SK-N-MC (cell line): ENCODE measurements at regions not wholly inside any gene's neighbourhood (a gene's known extent, or its start where the extent isn't known, plus 50 kb on each side); places are given as distances from the start of the nearest gene placed in this dataset.

Source experiments
- EZH2 ChIP-seq: fragments of 200-600 bp; sonication (generic); IDR thresholded peaks from one replicate; pipeline ENCODE4 v1.6.1; 2017; ENCODE audit warnings: antibody characterized with exemption
- POLR2AphosphoS5 ChIP-seq: IDR thresholded peaks from 2 replicates; pipeline ENCODE4 v1.6.1; 2012; ENCODE audit warnings: mild to moderate bottlenecking, low read depth, low read length, borderline replicate concordance

DNA sequence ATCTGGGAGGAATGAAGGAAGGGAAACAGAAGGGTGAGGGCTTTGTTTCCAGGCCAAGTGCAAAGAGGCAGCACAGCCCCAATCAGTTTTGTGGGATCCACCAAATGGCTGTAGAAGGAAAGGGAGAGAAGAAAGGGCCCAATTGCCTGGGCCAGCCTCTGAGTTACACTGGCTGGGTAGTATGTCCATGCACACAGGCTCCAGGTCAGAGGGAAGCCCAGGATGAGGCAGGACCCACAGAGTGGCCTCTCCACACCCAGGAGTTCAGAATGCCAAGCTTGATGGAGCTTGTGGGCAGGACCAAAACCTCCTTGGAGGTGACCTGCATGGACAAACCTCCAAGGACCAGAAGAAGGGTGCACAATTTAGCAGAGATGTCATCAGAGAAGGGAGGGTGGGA, 178.2 kb upstream of the TSHZ3 start:
- TF ChIP-seq POLR2AphosphoS5: no peak
- no peak for TF ChIP-seq EZH2
